ENCODE measurements at regions not wholly inside any gene's neighbourhood (a gene's known extent, or its start where the extent isn't known, plus 50 kb on each side); places are given as distances from the start of the nearest gene placed in this dataset.

GRCh38 chr4:85372966-85373365 is 102.0 kb upstream of the ARHGAP24 start:
- TF ChIP-seq, protein P1, sequence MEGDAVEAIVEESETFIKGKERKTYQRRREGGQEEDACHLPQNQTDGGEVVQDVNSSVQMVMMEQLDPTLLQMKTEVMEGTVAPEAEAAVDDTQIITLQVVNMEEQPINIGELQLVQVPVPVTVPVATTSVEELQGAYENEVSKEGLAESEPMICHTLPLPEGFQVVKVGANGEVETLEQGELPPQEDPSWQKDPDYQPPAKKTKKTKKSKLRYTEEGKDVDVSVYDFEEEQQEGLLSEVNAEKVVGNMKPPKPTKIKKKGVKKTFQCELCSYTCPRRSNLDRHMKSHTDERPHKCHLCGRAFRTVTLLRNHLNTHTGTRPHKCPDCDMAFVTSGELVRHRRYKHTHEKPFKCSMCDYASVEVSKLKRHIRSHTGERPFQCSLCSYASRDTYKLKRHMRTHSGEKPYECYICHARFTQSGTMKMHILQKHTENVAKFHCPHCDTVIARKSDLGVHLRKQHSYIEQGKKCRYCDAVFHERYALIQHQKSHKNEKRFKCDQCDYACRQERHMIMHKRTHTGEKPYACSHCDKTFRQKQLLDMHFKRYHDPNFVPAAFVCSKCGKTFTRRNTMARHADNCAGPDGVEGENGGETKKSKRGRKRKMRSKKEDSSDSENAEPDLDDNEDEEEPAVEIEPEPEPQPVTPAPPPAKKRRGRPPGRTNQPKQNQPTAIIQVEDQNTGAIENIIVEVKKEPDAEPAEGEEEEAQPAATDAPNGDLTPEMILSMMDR (conservative IDR thresholded peaks at IDR 0.05), result no peak
- H3K79me2 ChIP-seq (ENCODE audit: insufficient read depth, low read length), result no peaks in the 10 kb centered on the region
- H3K27ac ChIP-seq (ENCODE audit: insufficient read length, low read depth, low read length), result no peak overlapping the region
- no peak overlapping the region for H4K91ac ChIP-seq (ENCODE audit: insufficient read length, low read depth, low read length)
- H3K4ac ChIP-seq (ENCODE audit: low read depth, low read length), result no peak overlapping the region
- WGBS (ENCODE audit: extremely low coverage, insufficient read length, low lambda C conversion rate), result no CpG with 5 or more reads among the region's 4 CpGs
- peaks cover 0 to 6% (median 0%) of the 10 kb centered on the region in 3 experiments; a peak in 1 of 7 replicates for H3K36me3 Mint-ChIP-seq (ENCODE audit: insufficient read depth in 1 of 3, low read depth in 3 of 3)
- H3T11ph ChIP-seq (ENCODE audit: low read length), result no peak overlapping the region
- no peak overlapping the region for H2BK15ac ChIP-seq (ENCODE audit: low read depth, low read length)
- H2BK5ac ChIP-seq (ENCODE audit: insufficient read length, low read length), result no peak overlapping the region
- H3K14ac ChIP-seq (ENCODE audit: insufficient read depth, low read length), result no peak overlapping the region
- no peak overlapping the region for H3K23ac ChIP-seq (ENCODE audit: insufficient read length, low read depth, low read length)
- H2AK5ac ChIP-seq (ENCODE audit: insufficient read length, low read length), result no peak overlapping the region
- H2BK20ac ChIP-seq (ENCODE audit: low read depth, low read length, poor library complexity, severe bottlenecking), result no peak overlapping the region
- peaks cover 25% of the 10 kb centered on the region in 2 experiments for H3K4me1 Mint-ChIP-seq
- H3K4me2 ChIP-seq (ENCODE audit: insufficient read depth, insufficient read length, low read length), result no peak overlapping the region
- no peak overlapping the region for H2BK12ac ChIP-seq (ENCODE audit: insufficient read length, low read depth, low read length)
- H3K23me2 ChIP-seq (ENCODE audit: insufficient read length, low read depth, low read length, poor library complexity, severe bottlenecking), result no peaks in the 10 kb centered on the region
- no peak for DNase-seq
- no peak overlapping the region for H3K4me3 Mint-ChIP-seq
- no peak overlapping the region for H3K56ac ChIP-seq (ENCODE audit: insufficient read length, low read depth, low read length)
- H3K4me1 ChIP-seq (ENCODE audit: insufficient read depth, low read length), result peaks cover 3% of the 10 kb centered on the region
- H4K20me1 ChIP-seq (ENCODE audit: control insufficient read depth, insufficient read depth, insufficient read length), result no peaks in the 10 kb centered on the region
- H4K5ac ChIP-seq (ENCODE audit: insufficient read length, low read depth, low read length), result no peak overlapping the region
- H3K27me3 ChIP-seq (ENCODE audit: insufficient read depth, low read length), result no peaks in the 10 kb centered on the region
- no peak overlapping the region for H3K27ac Mint-ChIP-seq
- H2AFZ ChIP-seq (ENCODE audit: low read length), result no peak overlapping the region
- no peaks in the 10 kb centered on the region for H3K79me1 ChIP-seq (ENCODE audit: insufficient read depth, low read depth, low read length, poor library complexity, severe bottlenecking)
- H3K27me3 Mint-ChIP-seq (ENCODE audit: low read depth), result no peaks in the 10 kb centered on the region
- H3K9me3 Mint-ChIP-seq, result no peaks in the 10 kb centered on the region
- H3K18ac ChIP-seq (ENCODE audit: insufficient read length, low read depth, low read length), result no peak overlapping the region
- no peaks in the 10 kb centered on the region for H3K9me3 ChIP-seq (ENCODE audit: control insufficient read depth, low read depth, low read length)
- no peak overlapping the region for H4K8ac ChIP-seq (replicated peaks; ENCODE audit: insufficient read length, low read depth, low read length)
- H2BK120ac ChIP-seq (ENCODE audit: low read depth, low read length, poor library complexity, severe bottlenecking), result no peak overlapping the region
- no peak overlapping the region for H3K9ac ChIP-seq (ENCODE audit: extremely low read depth, insufficient read length, low read length)

Measured in H9 (cell line).